ENCODE measurements at regions not wholly inside any gene's neighbourhood (a gene's known extent, or its start where the extent isn't known, plus 50 kb on each side); places are given as distances from the start of the nearest gene placed in this dataset.

- DNase-seq, result no peak
These were observed 130.4 kb upstream of the GDF10 start for GRCh38 chr10:47169581-47169980.

DNA sequence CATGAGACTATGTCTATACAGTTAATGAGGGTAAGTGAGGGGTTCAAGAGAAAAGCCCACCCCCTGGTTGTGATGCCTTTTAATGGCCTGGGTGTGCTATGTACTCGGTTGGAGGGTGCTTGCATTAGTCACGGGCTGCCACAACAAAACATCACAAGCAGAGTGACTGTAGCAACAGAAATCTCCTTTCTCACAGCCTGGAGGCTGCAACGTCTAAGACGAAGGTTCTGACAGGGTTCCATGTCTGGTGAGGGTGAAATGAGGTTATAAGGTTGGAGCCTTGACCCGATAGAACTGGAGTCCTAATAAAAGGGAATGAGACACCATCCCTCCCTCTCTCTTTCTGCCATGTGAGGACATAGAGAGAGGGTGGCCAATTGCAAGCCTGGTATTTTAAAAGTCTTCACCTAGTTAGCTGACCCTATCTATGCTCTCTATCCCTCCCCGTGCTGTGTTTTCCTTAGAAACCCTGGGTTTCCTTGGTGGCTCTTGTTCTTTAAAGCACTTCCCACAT is 126.0 kb upstream of the GDF10 start:
- no peak for DNase-seq

DNA sequence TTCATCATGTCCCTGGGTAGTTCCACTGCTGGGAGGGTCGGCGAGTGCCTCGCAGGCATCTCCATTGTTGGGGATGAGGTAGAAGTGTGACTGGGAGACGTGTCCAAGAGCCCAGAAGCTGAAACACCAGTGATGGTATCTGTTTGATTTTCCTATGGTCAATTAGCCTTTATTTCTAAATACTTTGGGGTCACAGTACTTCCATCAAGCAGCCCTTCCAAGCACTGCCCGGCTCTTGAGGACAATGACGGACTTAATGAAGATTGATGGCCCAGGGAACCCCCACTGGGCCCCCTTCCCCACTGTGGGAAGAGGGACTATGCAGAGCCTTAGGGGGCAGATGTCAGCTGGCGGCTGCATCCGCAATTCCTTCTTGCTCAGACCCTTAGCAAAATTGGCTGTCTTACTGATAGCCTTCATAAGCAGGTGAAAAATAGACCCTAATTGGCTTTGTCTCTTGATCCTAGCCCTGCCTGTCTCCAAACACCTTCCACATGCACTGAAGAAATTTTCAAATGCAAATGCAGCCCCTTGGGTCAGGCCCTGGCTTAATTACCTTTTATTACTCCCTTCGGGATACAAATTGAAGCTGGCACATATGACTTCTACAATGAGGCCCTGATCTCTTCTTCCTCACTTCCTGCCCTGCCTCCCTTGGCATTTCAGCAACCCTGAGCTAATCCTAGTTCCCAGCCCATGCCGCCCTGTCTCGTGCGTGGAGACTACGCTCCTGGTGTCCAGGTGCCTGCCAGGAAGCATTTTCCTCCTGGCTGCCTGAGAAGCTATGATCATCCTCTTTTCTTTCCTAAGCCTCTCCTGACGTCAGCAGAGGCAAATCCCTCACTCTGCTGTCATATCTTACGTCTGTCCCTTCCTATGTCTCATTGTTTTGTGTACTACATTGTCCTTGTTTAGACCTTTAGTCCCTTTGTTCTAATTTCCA is 124.5 kb upstream of the GDF10 start:
- no peak for DNase-seq

DNA sequence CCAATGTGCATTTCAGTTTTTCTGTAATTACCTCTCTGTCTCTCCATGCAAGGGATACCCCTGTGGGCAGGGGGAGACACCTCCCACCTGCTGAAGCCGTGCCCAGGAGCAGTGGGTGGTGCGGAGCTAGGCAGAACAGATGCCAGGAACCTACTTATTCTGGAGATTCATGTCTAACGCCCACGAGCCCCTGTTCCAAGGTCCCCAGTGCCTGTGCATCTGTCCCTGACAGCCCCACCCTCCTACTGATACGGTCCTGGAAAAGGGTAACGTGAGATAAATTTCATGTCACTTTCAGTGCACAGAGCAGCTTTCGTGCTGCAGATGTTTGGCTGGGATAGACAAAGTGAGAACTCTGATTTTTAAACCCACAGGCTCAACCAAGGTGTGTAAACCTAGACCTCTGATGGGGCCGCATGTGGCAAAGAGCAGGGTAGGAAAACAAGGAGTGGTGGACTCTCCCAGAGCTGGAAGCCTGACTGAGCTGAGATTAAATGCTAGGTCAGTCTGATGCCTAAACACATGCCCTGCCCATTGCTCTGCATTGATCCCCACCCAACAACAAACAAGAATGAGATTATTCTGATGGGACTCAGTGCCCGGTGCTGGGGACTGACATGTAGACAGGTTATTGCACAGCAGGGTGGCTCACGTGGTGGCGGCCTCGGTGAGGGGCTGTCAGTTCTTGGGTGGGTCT is 123.6 kb upstream of the GDF10 start:
- DNase-seq, result no peak

DNA sequence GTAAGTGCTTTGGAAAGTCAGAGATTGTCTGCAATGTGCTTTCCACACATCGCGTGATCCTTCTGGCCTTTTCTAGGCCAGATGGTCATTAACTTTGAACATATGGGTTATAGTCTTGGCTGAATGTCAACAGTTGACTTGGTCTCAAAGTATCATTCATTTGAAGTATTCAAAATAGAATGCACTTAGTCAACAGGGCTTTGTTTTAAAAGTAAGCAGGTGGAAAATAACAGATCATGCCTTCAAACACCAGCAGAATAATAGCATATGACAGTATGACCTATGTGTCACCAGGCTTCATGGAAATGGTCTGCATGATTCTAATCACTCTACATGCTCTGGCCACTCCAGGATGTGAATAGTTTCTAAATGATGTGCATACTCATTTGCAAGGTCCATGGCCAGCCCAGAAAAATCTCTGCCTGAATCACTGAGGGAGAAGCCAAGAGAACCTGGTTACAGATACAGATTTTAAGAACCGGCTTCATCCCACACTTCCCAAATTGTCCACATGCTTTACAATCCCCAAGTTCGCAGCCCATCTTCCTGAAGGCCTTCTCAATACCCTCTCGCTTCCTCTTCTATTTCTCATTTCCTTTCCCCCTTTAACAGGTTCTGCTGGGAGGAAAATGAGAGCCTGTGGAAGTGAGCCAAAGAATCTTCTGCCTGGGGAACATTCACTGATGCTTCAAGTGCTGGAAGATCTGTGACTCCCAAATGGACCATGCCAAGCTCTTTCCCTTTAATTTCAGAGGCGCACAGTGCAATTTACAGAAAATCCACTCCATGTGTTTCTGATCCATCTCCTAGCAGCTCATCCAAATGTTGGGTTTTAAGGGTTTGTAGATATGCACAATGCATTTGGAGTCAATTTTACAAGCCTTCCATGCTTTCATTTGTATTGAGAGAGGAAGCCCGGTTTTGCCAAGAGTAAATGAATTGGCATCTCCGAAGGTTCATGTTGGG is 122.8 kb upstream of the GDF10 start:
- DNase-seq, result no peak

- no peak for DNase-seq
These were observed 121.3 kb upstream of the GDF10 start for GRCh38 chr10:47178537-47179290.

GRCh38 chr10:47179291-47179647 is 120.7 kb upstream of the GDF10 start:
- DNase-seq, result no peak

GRCh38 chr10:47181052-47181849 is 118.7 kb upstream of the GDF10 start:
- no peak for DNase-seq

DNA sequence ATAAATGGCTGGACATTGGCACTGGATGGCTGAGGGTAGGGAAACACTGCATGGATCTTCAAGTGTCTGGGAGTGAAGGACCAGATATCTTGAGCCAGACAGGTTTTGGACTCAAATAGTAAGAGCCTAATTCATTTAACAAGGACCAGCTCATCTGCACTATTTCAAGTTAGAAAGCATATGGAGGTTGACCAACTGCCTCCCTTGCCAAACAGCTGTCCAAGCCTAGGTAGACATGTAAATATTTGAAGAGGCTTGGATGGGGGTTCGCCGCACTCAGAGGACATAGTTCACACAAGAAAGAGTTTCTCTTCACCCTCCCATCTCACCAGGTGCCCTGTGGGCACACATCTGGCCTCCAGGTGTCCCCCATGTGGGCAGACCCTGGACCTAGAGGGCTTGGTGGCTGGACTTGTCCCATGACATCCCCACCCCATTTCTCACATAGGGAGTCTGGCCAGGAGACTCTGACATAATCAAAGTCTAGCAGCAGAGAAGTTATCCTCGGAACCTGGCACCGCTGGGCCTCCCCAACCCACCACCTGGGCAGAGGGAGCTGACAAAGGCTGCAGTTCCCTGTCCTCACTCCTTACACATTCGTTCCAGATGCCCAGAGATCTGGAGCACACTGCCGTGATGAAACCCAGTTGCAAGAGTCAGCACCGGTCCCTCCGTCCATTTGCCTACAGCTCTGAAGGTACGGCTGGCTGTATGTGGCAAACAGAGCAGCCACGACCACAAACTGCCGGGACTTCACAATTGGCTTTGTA is 116.9 kb upstream of the GDF10 start:
- no peak for DNase-seq

- no peak for DNase-seq
These were observed 116.3 kb upstream of the GDF10 start for GRCh38 chr10:47183704-47184041.

DNA sequence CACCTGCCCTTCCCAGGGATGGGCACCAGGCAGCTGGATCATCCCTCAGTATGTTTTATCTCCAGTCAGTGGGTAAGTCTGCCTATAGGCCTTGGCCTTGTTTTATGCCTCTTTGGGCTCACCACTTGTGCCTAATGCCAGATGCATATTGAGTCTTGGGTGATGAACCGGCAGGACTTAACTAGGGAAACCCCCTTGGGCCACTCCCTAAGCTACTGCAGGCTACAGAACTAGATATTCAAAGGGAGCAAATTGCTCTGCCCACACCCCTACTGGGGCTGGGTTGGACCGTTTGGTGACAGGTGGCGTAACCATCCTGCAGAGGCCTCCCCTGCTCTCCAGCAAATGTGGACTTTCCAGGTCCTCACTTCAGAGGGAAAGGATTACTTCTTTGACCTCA is 115.7 kb upstream of the GDF10 start:
- no peak for DNase-seq

- no peak for DNase-seq
These were observed 115.2 kb upstream of the GDF10 start for GRCh38 chr10:47184724-47185330.

DNA sequence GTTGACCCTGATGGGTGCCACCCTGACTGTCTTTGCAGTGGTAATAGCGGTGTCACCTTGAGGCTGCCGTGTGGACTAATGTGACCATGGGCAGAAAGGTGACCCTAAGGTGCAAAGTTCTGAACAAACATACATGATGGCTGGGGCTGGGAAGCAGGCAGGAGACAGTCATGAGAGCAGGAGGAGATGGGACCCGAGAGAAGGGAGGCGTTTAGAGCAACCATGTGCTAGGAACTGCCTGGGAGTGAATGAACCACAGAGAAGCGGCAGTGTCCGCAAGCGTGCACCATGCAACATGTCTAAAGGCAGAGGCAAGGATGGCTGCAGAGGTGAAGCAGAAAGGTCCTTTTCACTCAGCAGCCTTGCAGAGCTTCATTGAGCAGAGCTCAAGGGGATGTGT is 113.1 kb upstream of the GDF10 start:
- no peak for DNase-seq

GRCh38 chr10:47187592-47187991 is 112.4 kb upstream of the GDF10 start:
- no peak for DNase-seq

DNA sequence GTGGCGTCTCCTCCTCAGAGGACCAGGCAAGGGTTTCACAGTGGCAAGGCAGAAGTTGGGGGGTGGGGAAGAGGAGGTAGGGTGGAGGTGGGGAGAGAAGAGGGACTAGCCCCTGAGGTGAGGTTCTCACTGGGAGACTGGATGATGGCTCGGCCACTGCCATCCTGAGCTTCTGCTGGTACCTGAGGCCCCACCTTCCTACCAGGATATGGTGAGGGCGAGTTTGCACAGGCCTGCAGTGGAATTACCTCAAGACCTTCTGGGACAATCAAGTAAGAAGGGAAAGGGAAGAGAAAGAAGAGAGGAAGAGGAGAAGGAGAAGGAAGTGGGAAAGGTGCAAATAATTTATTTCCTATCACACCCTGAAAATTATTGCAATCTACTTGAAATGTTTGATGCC is 111.8 kb upstream of the GDF10 start:
- DNase-seq, result no peak

- DNase-seq, result no peak
These were observed 110.2 kb upstream of the GDF10 start for GRCh38 chr10:47189802-47190201.

DNA sequence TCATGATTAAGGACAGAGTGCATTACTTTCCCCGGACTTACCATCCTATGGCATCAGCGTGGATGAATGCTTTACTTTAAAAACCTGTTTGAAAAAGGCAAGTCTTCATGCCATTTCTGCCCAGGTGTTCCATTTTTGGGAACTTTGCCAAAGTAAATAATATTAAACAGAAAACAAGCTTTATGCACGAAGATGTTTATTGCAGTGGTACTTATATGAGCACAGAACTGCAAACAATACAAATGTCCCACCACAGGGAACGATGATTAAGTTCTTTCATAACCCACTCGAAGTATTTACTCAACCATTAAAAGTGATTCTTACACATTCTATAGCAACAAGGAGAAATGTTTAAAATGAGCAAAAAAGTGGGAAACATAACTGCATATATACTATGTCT is 109.7 kb upstream of the GDF10 start:
- no peak for DNase-seq

DNA sequence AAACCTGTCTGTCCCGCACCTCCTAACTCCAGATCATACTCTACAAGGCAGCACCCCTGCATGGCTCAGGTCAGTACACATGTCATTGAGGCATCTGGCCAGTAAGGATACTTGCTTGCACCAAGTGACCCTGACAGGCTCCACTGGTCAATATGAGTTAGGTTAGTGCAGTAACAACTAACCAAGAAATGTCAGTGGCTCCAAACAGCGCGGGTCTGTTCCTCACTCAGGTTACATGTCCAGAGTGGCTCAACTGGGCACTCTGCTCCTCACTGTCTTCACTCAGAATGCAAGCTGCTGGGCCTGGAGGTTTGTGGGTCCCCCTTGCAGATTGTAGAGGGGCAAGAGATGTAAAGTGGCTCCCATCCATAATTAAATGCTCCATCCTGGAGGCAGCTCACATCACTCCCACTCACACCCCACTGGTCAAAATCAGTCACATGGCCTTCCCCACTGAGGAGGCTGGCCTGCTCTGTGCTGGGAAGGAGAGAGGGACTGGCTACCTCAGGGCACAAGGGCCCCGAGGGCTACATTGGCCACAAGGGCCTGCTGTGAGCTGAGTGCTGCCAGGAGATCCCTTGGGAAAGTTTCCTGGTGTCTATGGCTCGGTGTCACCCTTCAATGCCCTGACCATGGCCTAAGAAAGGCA is 109.1 kb upstream of the GDF10 start:
- no peak for DNase-seq

GRCh38 chr10:47192273-47192672 is 107.7 kb upstream of the GDF10 start:
- no peak for DNase-seq

GRCh38 chr10:47193666-47194065 is 106.3 kb upstream of the GDF10 start:
- no peak for DNase-seq
